ENCODE measurements at regions not wholly inside any gene's neighbourhood (a gene's known extent, or its start where the extent isn't known, plus 50 kb on each side); places are given as distances from the start of the nearest gene placed in this dataset.

GRCh38 chr12:30263434-30263833 is 432.2 kb downstream of the IPO8 start:
- intact Hi-C loops (cut with DNase I; ENCODE audit: low total_unique reads), result no loop called here
- H3K27me3 ChIP-seq (replicated peaks in 1 of 7), result no peaks in the 10 kb centered on the region
- H3K4me1 ChIP-seq, result no peaks in the 10 kb centered on the region
- H3K9me3 ChIP-seq, result peaks cover 0 to 8% (median 0%) of the 10 kb centered on the region in 8 donors
- H3K36me3 ChIP-seq, result no peaks in the 10 kb centered on the region
- no peak overlapping the region for H3K27ac ChIP-seq
- no peak for DNase-seq
- TF ChIP-seq CTCF (IDR thresholded peaks at IDR 0.05 in 8 of 11, conservative IDR thresholded peaks at IDR 0.05 in 3 of 11) (no peak), POLR2A (IDR thresholded peaks at IDR 0.05) (no peak), POLR2AphosphoS5 (IDR thresholded peaks at IDR 0.05) (no peak)
- no peak overlapping the region for H3K4me3 ChIP-seq
- 59 to 90% (median 80%) methylated on average over 2 of the region's 2 CpGs for WGBS, 5 donors

DNA sequence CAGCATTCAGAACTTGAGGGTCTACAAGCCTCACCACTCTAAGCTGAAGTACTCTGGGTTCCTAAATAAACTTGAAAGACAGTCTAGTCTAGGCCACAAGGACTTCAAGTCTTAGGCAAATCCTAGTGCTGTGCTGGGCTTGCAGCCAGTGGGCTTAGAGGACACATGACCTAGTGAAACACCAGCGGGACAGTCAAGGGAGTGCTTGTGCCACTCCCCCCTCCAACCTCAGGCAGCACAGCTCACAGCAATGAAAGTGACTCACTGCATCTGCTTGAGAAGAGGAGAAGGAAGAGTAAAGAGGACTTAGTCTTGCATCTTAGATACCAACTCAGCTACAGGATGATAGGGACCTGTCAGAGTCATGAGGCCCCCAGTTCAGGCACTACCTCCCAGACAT is 438.1 kb downstream of the IPO8 start:
- WGBS, 5 donors, result 42 to 84% (median 80%) methylated on average over 1 of the region's 1 CpG
- Histone ChIP-seq H3K4me1 (no peaks in the 10 kb centered on the region), H3K4me3 (no peak overlapping the region), H3K27ac (no peak overlapping the region), H3K36me3 (no peaks in the 10 kb centered on the region), H3K9me3 (peaks cover 0 to 8% (median 0%) of the 10 kb centered on the region in 8 donors), H3K27me3 (replicated peaks in 1 of 7) (no peaks in the 10 kb centered on the region)
- no peak for DNase-seq
- TF ChIP-seq CTCF (IDR thresholded peaks at IDR 0.05 in 8 of 11, conservative IDR thresholded peaks at IDR 0.05 in 3 of 11) (no peak), POLR2AphosphoS5 (IDR thresholded peaks at IDR 0.05) (no peak), POLR2A (IDR thresholded peaks at IDR 0.05) (no peak)
- intact Hi-C loops (cut with DNase I; ENCODE audit: low total_unique reads), result no loop called here

- Histone ChIP-seq H3K4me1 (no peaks in the 10 kb centered on the region), H3K36me3 (no peaks in the 10 kb centered on the region), H3K27ac (no peak overlapping the region), H3K9me3 (no peaks in the 10 kb centered on the region), H3K27me3 (replicated peaks in 1 of 7) (no peaks in the 10 kb centered on the region), H3K4me3 (no peak overlapping the region)
- no peak for DNase-seq
- no peak for TF ChIP-seq POLR2AphosphoS5 (IDR thresholded peaks at IDR 0.05)
- TF ChIP-seq POLR2A (IDR thresholded peaks at IDR 0.05), result no peak
- intact Hi-C loops (cut with DNase I; ENCODE audit: low total_unique reads), result no loop called here
- 68 to 81% (median 70%) methylated on average over 5 of the region's 5 CpGs for WGBS, 5 donors
Observed at GRCh38 chr12:30251546-30251945, 444.1 kb downstream of the IPO8 start.

DNA sequence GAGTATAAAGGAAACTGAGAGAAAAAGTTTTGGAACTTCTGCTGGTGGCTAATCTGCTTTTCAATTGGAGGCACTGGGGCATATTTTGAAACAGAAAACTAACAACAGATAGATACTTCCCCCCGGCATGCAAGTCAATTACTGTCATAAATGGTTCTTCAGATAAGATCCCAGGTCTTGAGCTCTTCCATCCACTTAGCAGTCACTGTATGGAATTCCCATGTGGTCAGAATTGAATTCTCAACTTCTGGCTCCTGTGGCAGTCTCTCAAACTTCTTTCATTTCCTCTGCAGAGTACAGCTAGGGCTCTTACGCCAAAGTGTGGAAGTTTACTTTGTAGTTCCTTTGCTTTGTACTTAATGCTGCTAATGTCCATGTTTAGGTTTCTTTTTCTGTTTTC is 452.2 kb downstream of the IPO8 start:
- no peak for DNase-seq
- Histone ChIP-seq H3K27ac (no peak overlapping the region), H3K27me3 (replicated peaks in 1 of 7) (no peaks in the 10 kb centered on the region), H3K36me3 (no peaks in the 10 kb centered on the region), H3K4me1 (no peaks in the 10 kb centered on the region), H3K9me3 (no peaks in the 10 kb centered on the region), H3K4me3 (no peak overlapping the region)
- TF ChIP-seq CTCF (IDR thresholded peaks at IDR 0.05 in 8 of 11, conservative IDR thresholded peaks at IDR 0.05 in 3 of 11), result no peak
- TF ChIP-seq POLR2AphosphoS5 (IDR thresholded peaks at IDR 0.05), result no peak
- TF ChIP-seq POLR2A (IDR thresholded peaks at IDR 0.05), result no peak
- 74 to 89% (median 80%) methylated on average over 2 of the region's 2 CpGs for WGBS, 5 donors
- intact Hi-C loops (cut with DNase I; ENCODE audit: low total_unique reads), result no loop called here

- Histone ChIP-seq H3K27ac (no peak overlapping the region), H3K36me3 (no peaks in the 10 kb centered on the region), H3K4me1 (no peaks in the 10 kb centered on the region), H3K9me3 (no peaks in the 10 kb centered on the region), H3K4me3 (no peak overlapping the region), H3K27me3 (replicated peaks in 1 of 7) (no peaks in the 10 kb centered on the region)
- TF ChIP-seq POLR2A (IDR thresholded peaks at IDR 0.05), result no peak
- no peak for TF ChIP-seq POLR2AphosphoS5 (IDR thresholded peaks at IDR 0.05)
- TF ChIP-seq CTCF (IDR thresholded peaks at IDR 0.05 in 8 of 11, conservative IDR thresholded peaks at IDR 0.05 in 3 of 11), result no peak
- WGBS, 5 donors, result 71 to 85% (median 74%) methylated on average over 4 of the region's 4 CpGs
- intact Hi-C loops (cut with DNase I; ENCODE audit: low total_unique reads), result no loop called here
- no peak for DNase-seq
Observed at GRCh38 chr12:30219047-30219446, 435.3 kb upstream of the TMTC1 start.

Data from spleen (tissue), 11 donors.